ENCODE measurements at regions not wholly inside any gene's neighbourhood (a gene's known extent, or its start where the extent isn't known, plus 50 kb on each side); places are given as distances from the start of the nearest gene placed in this dataset.
A peak's percentile ranks its signal among the peaks of the same experiment; 100 is the strongest.

- H3K27me3 Mint-ChIP-seq: no peaks in the 10 kb centered on the region
- H3K36me3 Mint-ChIP-seq (ENCODE audit: low read depth): no peaks in the 10 kb centered on the region
- no peak for DNase-seq
- H3K4me3 Mint-ChIP-seq: no peak overlapping the region
- H3K27ac Mint-ChIP-seq: no peak overlapping the region
- intact Hi-C loops (cut with micrococcal nuclease): loop anchor here (5.0 to 10.0 kb wide), 2 partner anchors 103 to 225 kb away; no protein-coding TSS in a partner anchor
- no peaks in the 10 kb centered on the region for H3K9me3 Mint-ChIP-seq
- H3K4me1 Mint-ChIP-seq: peaks cover 63% of the 10 kb centered on the region
These were observed 64.5 kb upstream of the KLF13 start for GRCh38 chr15:31262143-31262530.

GRCh38 chr15:31262901-31263671, 63.5 kb upstream of the KLF13 start:
- peak overlapping the region; percentile 38 for H3K4me3 Mint-ChIP-seq
- H3K4me1 Mint-ChIP-seq: peaks cover 69% of the 10 kb centered on the region
- H3K9me3 Mint-ChIP-seq: no peaks in the 10 kb centered on the region
- DNase-seq: peak; percentile 72
- intact Hi-C loops (cut with micrococcal nuclease): loop anchor here (5.0 to 10.0 kb wide), 2 partner anchors 102 to 224 kb away; no protein-coding TSS in a partner anchor
- no peaks in the 10 kb centered on the region for H3K36me3 Mint-ChIP-seq (ENCODE audit: low read depth)
- H3K27ac Mint-ChIP-seq: peak overlapping the region; percentile 91
- H3K27me3 Mint-ChIP-seq: no peaks in the 10 kb centered on the region

GRCh38 chr15:31263751-31264558, 62.7 kb upstream of the KLF13 start:
- no peaks in the 10 kb centered on the region for H3K36me3 Mint-ChIP-seq (ENCODE audit: low read depth)
- peak overlapping the region; percentile 38 for H3K4me3 Mint-ChIP-seq
- H3K27ac Mint-ChIP-seq: peak overlapping the region; percentile 91
- intact Hi-C loops (cut with micrococcal nuclease): loop anchor here (5.0 to 10.0 kb wide), 2 partner anchors 101 to 223 kb away; no protein-coding TSS in a partner anchor
- peak; percentile 91 for DNase-seq
- peaks cover 74% of the 10 kb centered on the region for H3K4me1 Mint-ChIP-seq
- H3K9me3 Mint-ChIP-seq: no peaks in the 10 kb centered on the region
- H3K27me3 Mint-ChIP-seq: no peaks in the 10 kb centered on the region

GRCh38 chr15:31264559-31265089, 62.0 kb upstream of the KLF13 start:
- Mint-ChIP-seq H3K4me1 (peaks cover 75% of the 10 kb centered on the region), H3K4me3 (peak overlapping the region; percentile 38), H3K27me3 (no peaks in the 10 kb centered on the region), H3K9me3 (no peaks in the 10 kb centered on the region), H3K36me3 (ENCODE audit: low read depth) (no peaks in the 10 kb centered on the region), H3K27ac (peak overlapping the region; percentile 91)
- intact Hi-C loops (cut with micrococcal nuclease): loop anchor here (5.0 to 10.0 kb wide), 3 partner anchors 63 to 223 kb away; partner anchors contain the start of gene KLF13
- no peak for DNase-seq

GRCh38 chr15:31265090-31265870, 61.4 kb upstream of the KLF13 start:
- intact Hi-C loops (cut with micrococcal nuclease): loop anchor here (5.0 to 10.0 kb wide), 2 partner anchors 62 to 100 kb away; partner anchors contain the start of gene KLF13
- H3K9me3 Mint-ChIP-seq: no peaks in the 10 kb centered on the region
- peak; percentile 56 for DNase-seq
- peak overlapping the region; percentile 74 for H3K27ac Mint-ChIP-seq
- H3K4me3 Mint-ChIP-seq: peak overlapping the region; percentile 68
- H3K27me3 Mint-ChIP-seq: no peaks in the 10 kb centered on the region
- no peaks in the 10 kb centered on the region for H3K36me3 Mint-ChIP-seq (ENCODE audit: low read depth)
- H3K4me1 Mint-ChIP-seq: peaks cover 82% of the 10 kb centered on the region

- H3K27me3 Mint-ChIP-seq: no peaks in the 10 kb centered on the region
- intact Hi-C loops (cut with micrococcal nuclease): loop anchor here (1.0 to 10.0 kb wide), 4 partner anchors 51 to 169 kb away; partner anchors contain the start of gene KLF13
- H3K36me3 Mint-ChIP-seq (ENCODE audit: low read depth): no peaks in the 10 kb centered on the region
- no peaks in the 10 kb centered on the region for H3K9me3 Mint-ChIP-seq
- peak overlapping the region; percentile 68 for H3K4me3 Mint-ChIP-seq
- peak overlapping the region; percentile 78 for H3K27ac Mint-ChIP-seq
- peak; percentile 94 for DNase-seq
- H3K4me1 Mint-ChIP-seq: peaks cover 87% of the 10 kb centered on the region
These were observed 60.5 kb upstream of the KLF13 start for GRCh38 chr15:31265871-31266711.

- peak overlapping the region; percentile 68 for H3K4me3 Mint-ChIP-seq
- intact Hi-C loops (cut with micrococcal nuclease): loop anchor here (1.0 to 10.0 kb wide), 4 partner anchors 51 to 169 kb away; partner anchors contain the start of gene KLF13
- DNase-seq: no peak
- peaks cover 88% of the 10 kb centered on the region for H3K4me1 Mint-ChIP-seq
- H3K27ac Mint-ChIP-seq: peak overlapping the region; percentile 78
- no peaks in the 10 kb centered on the region for H3K36me3 Mint-ChIP-seq (ENCODE audit: low read depth)
- H3K9me3 Mint-ChIP-seq: no peaks in the 10 kb centered on the region
- H3K27me3 Mint-ChIP-seq: no peaks in the 10 kb centered on the region
These were observed 59.9 kb upstream of the KLF13 start for GRCh38 chr15:31266712-31267111.

GRCh38 chr15:31267161-31268107, 59.2 kb upstream of the KLF13 start:
- Mint-ChIP-seq H3K36me3 (ENCODE audit: low read depth) (no peaks in the 10 kb centered on the region), H3K9me3 (no peaks in the 10 kb centered on the region), H3K27ac (peak overlapping the region; percentile 64), H3K27me3 (no peaks in the 10 kb centered on the region), H3K4me3 (peak overlapping the region; percentile 68), H3K4me1 (peaks cover 83% of the 10 kb centered on the region)
- intact Hi-C loops (cut with micrococcal nuclease): loop anchor here (5.0 to 10.0 kb wide), 2 partner anchors 60 to 97 kb away; partner anchors contain the start of gene KLF13
- peak; percentile 58 for DNase-seq

GRCh38 chr15:31268108-31268501, 58.5 kb upstream of the KLF13 start:
- peaks cover 77% of the 10 kb centered on the region for H3K4me1 Mint-ChIP-seq
- intact Hi-C loops (cut with micrococcal nuclease): loop anchor here (5.0 to 10.0 kb wide), 2 partner anchors 59 to 97 kb away; partner anchors contain the start of gene KLF13
- no peaks in the 10 kb centered on the region for H3K27me3 Mint-ChIP-seq
- no peak overlapping the region for H3K27ac Mint-ChIP-seq
- H3K9me3 Mint-ChIP-seq: no peaks in the 10 kb centered on the region
- peak; percentile 60 for DNase-seq
- H3K36me3 Mint-ChIP-seq (ENCODE audit: low read depth): no peaks in the 10 kb centered on the region
- no peak overlapping the region for H3K4me3 Mint-ChIP-seq

GRCh38 chr15:31268911-31269784, 57.5 kb upstream of the KLF13 start:
- H3K4me1 Mint-ChIP-seq: peaks cover 70% of the 10 kb centered on the region
- no peaks in the 10 kb centered on the region for H3K9me3 Mint-ChIP-seq
- H3K36me3 Mint-ChIP-seq (ENCODE audit: low read depth): no peaks in the 10 kb centered on the region
- DNase-seq: peak; percentile 54
- no peak overlapping the region for H3K4me3 Mint-ChIP-seq
- intact Hi-C loops (cut with micrococcal nuclease): loop anchor here (5.0 to 10.0 kb wide), 2 partner anchors 58 to 96 kb away; partner anchors contain the start of gene KLF13
- H3K27ac Mint-ChIP-seq: no peak overlapping the region
- no peaks in the 10 kb centered on the region for H3K27me3 Mint-ChIP-seq
